Midbrain (tissue), 1 donor: ENCODE measurements at regions not wholly inside any gene's neighbourhood (a gene's known extent, or its start where the extent isn't known, plus 50 kb on each side); places are given as distances from the start of the nearest gene placed in this dataset.
A peak's percentile ranks its signal among the peaks of the same experiment; 100 is the strongest.

Experiments used
- DNase-seq: peaks from one replicate; lab custom pipeline; 2025; lab: John Stamatoyannopoulos, UW

GRCh38 chr10:62453274-62453673, 79.1 kb downstream of the ZNF365 start:
- DNase-seq: no peak

- DNase-seq: no peak
Observed at GRCh38 chr10:62454687-62455397, 80.7 kb downstream of the ZNF365 start.

GRCh38 chr10:62456611-62457101, 82.5 kb downstream of the ZNF365 start:
- no peak for DNase-seq

GRCh38 chr10:62457196-62457595, 83.0 kb downstream of the ZNF365 start:
- DNase-seq: no peak

GRCh38 chr10:62457598-62457997, 83.4 kb downstream of the ZNF365 start:
- no peak for DNase-seq

- no peak for DNase-seq
Observed at GRCh38 chr10:62459072-62459471, 84.9 kb downstream of the ZNF365 start.

GRCh38 chr10:62459500-62459899, 85.3 kb downstream of the ZNF365 start:
- DNase-seq: no peak

- DNase-seq: no peak
Observed at GRCh38 chr10:62460393-62460792, 86.2 kb downstream of the ZNF365 start.

- no peak for DNase-seq
Observed at GRCh38 chr10:62461120-62461519, 87.0 kb downstream of the ZNF365 start.

- DNase-seq: no peak
Observed at GRCh38 chr10:62462461-62462860, 88.3 kb downstream of the ZNF365 start.

- DNase-seq: no peak
Observed at GRCh38 chr10:62463364-62463763, 89.2 kb downstream of the ZNF365 start.

GRCh38 chr10:62464308-62464707, 90.1 kb downstream of the ZNF365 start:
- DNase-seq: no peak

GRCh38 chr10:62466590-62466989, 92.4 kb downstream of the ZNF365 start:
- DNase-seq: no peak

- no peak for DNase-seq
Observed at GRCh38 chr10:62467527-62467926, 93.4 kb downstream of the ZNF365 start.

GRCh38 chr10:62471711-62472110, 97.5 kb downstream of the ZNF365 start:
- no peak for DNase-seq

GRCh38 chr10:62473241-62473640, 99.1 kb downstream of the ZNF365 start:
- DNase-seq: no peak

- DNase-seq: no peak
Observed at GRCh38 chr10:62475551-62475950, 101.4 kb downstream of the ZNF365 start.

GRCh38 chr10:62479523-62479922, 105.4 kb downstream of the ZNF365 start:
- DNase-seq: no peak

- DNase-seq: no peak
Observed at GRCh38 chr10:62480196-62480595, 106.0 kb downstream of the ZNF365 start.

- no peak for DNase-seq
Observed at GRCh38 chr10:62482581-62482980, 108.4 kb downstream of the ZNF365 start.

GRCh38 chr10:62491597-62491996, 117.4 kb downstream of the ZNF365 start:
- DNase-seq: no peak

GRCh38 chr10:62492012-62492869, 118.1 kb downstream of the ZNF365 start:
- DNase-seq: peak; percentile 16

GRCh38 chr10:62492870-62493180, 118.7 kb downstream of the ZNF365 start:
- DNase-seq: no peak
